ENCODE measurements at regions not wholly inside any gene's neighbourhood (a gene's known extent, or its start where the extent isn't known, plus 50 kb on each side); places are given as distances from the start of the nearest gene placed in this dataset.

GRCh38 chr14:66288511-66288910 is 197.7 kb upstream of the CCDC196 start:
- TF ChIP-seq, protein P1, sequence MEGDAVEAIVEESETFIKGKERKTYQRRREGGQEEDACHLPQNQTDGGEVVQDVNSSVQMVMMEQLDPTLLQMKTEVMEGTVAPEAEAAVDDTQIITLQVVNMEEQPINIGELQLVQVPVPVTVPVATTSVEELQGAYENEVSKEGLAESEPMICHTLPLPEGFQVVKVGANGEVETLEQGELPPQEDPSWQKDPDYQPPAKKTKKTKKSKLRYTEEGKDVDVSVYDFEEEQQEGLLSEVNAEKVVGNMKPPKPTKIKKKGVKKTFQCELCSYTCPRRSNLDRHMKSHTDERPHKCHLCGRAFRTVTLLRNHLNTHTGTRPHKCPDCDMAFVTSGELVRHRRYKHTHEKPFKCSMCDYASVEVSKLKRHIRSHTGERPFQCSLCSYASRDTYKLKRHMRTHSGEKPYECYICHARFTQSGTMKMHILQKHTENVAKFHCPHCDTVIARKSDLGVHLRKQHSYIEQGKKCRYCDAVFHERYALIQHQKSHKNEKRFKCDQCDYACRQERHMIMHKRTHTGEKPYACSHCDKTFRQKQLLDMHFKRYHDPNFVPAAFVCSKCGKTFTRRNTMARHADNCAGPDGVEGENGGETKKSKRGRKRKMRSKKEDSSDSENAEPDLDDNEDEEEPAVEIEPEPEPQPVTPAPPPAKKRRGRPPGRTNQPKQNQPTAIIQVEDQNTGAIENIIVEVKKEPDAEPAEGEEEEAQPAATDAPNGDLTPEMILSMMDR (IDR thresholded peaks at IDR 0.05; ENCODE audit: poor library complexity), result no peak
- TF ChIP-seq EZH2 (IDR thresholded peaks at IDR 0.05; ENCODE audit: borderline replicate concordance), result no peak

Data from hepatocyte (in vitro differentiated cells).